ENCODE measurements at regions not wholly inside any gene's neighbourhood (a gene's known extent, or its start where the extent isn't known, plus 50 kb on each side); places are given as distances from the start of the nearest gene placed in this dataset.
"Not testable (repeated sequence)": the region's sequence is repeated elsewhere in the genome, so short reads cannot be mapped to it uniquely, and the experiment has no call there.

GRCh38 chr4:54837576-54838140 is 179.9 kb downstream of the KIT start:
- Histone ChIP-seq H3K4me3 (ENCODE audit: low read length) (no peak overlapping the region), H3K4me2 (ENCODE audit: low read depth, low read length) (no peak overlapping the region), H3K9ac (ENCODE audit: low read length) (no peak overlapping the region), H2AFZ (ENCODE audit: low read length) (no peak overlapping the region), H4K20me1 (ENCODE audit: insufficient read depth, low read length) (no peaks in the 10 kb centered on the region), H3K4me1 (ENCODE audit: low read length) (no peaks in the 10 kb centered on the region), H3K79me2 (ENCODE audit: low read length) (no peaks in the 10 kb centered on the region), H3K27ac (ENCODE audit: low read length) (no peak overlapping the region), H3F3A (ENCODE audit: insufficient read depth, low read length) (no peaks in the 10 kb centered on the region), H3K27me3 (replicated peaks; ENCODE audit: insufficient read depth, low read length) (no peaks in the 10 kb centered on the region), H3K9me2 (replicated peaks; ENCODE audit: insufficient read depth, low read length) (no peaks in the 10 kb centered on the region), H3K36me3 (replicated peaks; ENCODE audit: insufficient read depth, low read length) (no peaks in the 10 kb centered on the region), H3K9me3 (replicated peaks; ENCODE audit: insufficient read depth, low read length) (no peaks in the 10 kb centered on the region)
- no peak for DNase-seq
- TF ChIP-seq, protein P1, sequence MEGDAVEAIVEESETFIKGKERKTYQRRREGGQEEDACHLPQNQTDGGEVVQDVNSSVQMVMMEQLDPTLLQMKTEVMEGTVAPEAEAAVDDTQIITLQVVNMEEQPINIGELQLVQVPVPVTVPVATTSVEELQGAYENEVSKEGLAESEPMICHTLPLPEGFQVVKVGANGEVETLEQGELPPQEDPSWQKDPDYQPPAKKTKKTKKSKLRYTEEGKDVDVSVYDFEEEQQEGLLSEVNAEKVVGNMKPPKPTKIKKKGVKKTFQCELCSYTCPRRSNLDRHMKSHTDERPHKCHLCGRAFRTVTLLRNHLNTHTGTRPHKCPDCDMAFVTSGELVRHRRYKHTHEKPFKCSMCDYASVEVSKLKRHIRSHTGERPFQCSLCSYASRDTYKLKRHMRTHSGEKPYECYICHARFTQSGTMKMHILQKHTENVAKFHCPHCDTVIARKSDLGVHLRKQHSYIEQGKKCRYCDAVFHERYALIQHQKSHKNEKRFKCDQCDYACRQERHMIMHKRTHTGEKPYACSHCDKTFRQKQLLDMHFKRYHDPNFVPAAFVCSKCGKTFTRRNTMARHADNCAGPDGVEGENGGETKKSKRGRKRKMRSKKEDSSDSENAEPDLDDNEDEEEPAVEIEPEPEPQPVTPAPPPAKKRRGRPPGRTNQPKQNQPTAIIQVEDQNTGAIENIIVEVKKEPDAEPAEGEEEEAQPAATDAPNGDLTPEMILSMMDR (IDR thresholded peaks at IDR 0.05; ENCODE audit: low read length), result no peak
- TF ChIP-seq EZH2 (optimal IDR thresholded peaks at IDR 0.05; ENCODE audit: low read depth, low read length) (no peak), EZH2phosphoT487 (IDR thresholded peaks at IDR 0.05; ENCODE audit: low read length) (no peak)

DNA sequence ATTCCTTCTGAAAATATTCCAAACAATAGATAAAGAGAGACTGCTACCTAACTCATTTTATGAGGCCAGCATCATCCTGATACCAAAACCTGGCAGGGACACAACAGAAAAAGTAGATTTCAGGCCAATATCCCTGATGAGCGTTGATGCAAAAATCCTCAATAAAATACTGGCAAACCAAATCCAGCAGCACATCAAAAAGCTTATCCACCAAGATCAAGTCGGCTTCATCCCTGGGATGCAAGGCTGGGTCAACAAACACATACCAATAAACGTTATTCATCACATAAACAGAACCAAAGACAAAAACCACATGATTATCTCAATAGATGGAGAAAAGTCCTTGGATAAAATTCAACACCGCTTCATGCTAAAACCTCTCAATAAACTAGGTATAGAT is 170.6 kb downstream of the KIT start:
- not testable (repeated sequence) for H3K4me1 ChIP-seq (ENCODE audit: low read length); H3K27me3 ChIP-seq (replicated peaks; ENCODE audit: insufficient read depth, low read length); H3K4me2 ChIP-seq (ENCODE audit: low read depth, low read length); H3F3A ChIP-seq (ENCODE audit: insufficient read depth, low read length); H4K20me1 ChIP-seq (ENCODE audit: insufficient read depth, low read length); H3K9me2 ChIP-seq (replicated peaks; ENCODE audit: insufficient read depth, low read length); H3K9ac ChIP-seq (ENCODE audit: low read length); H3K4me3 ChIP-seq (ENCODE audit: low read length); DNase-seq; H3K36me3 ChIP-seq (replicated peaks; ENCODE audit: insufficient read depth, low read length); H3K27ac ChIP-seq (ENCODE audit: low read length); H2AFZ ChIP-seq (ENCODE audit: low read length); H3K9me3 ChIP-seq (replicated peaks; ENCODE audit: insufficient read depth, low read length); H3K79me2 ChIP-seq (ENCODE audit: low read length)

DNA sequence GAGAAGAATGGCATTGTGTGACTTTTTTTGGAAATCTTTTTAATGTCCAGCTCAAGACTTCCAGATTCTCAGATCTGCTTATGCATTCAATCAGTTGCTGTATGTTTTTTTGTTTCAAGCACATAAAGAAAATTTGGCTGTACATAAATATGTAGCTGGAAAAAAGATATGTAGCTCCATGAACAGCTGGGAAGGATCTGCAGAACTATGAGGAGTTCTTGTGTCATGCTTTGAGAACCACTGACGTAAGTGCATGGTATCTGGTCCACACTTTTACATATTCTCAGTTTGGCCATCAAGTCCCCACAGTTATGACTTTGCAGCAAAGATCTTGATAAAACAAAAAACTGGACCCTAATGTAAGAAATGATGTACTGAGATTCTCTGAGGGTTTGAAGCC is 165.9 kb downstream of the KIT start:
- Histone ChIP-seq H3K4me3 (ENCODE audit: low read length) (no peak overlapping the region), H3K4me2 (ENCODE audit: low read depth, low read length) (no peak overlapping the region), H3F3A (ENCODE audit: insufficient read depth, low read length) (no peaks in the 10 kb centered on the region), H3K4me1 (ENCODE audit: low read length) (no peaks in the 10 kb centered on the region), H3K9me2 (replicated peaks; ENCODE audit: insufficient read depth, low read length) (no peaks in the 10 kb centered on the region), H3K9ac (ENCODE audit: low read length) (no peak overlapping the region), H3K9me3 (replicated peaks; ENCODE audit: insufficient read depth, low read length) (no peaks in the 10 kb centered on the region), H3K27ac (ENCODE audit: low read length) (no peak overlapping the region), H3K36me3 (replicated peaks; ENCODE audit: insufficient read depth, low read length) (no peaks in the 10 kb centered on the region), H3K79me2 (ENCODE audit: low read length) (no peaks in the 10 kb centered on the region), H2AFZ (ENCODE audit: low read length) (no peak overlapping the region), H4K20me1 (ENCODE audit: insufficient read depth, low read length) (no peaks in the 10 kb centered on the region), H3K27me3 (replicated peaks; ENCODE audit: insufficient read depth, low read length) (no peaks in the 10 kb centered on the region)
- DNase-seq, result no peak
- no peak for TF ChIP-seq EZH2 (optimal IDR thresholded peaks at IDR 0.05; ENCODE audit: low read depth, low read length)
- TF ChIP-seq EZH2phosphoT487 (IDR thresholded peaks at IDR 0.05; ENCODE audit: low read length), result no peak
- TF ChIP-seq, protein P1 (IDR thresholded peaks at IDR 0.05; ENCODE audit: low read length), result no peak

DNA sequence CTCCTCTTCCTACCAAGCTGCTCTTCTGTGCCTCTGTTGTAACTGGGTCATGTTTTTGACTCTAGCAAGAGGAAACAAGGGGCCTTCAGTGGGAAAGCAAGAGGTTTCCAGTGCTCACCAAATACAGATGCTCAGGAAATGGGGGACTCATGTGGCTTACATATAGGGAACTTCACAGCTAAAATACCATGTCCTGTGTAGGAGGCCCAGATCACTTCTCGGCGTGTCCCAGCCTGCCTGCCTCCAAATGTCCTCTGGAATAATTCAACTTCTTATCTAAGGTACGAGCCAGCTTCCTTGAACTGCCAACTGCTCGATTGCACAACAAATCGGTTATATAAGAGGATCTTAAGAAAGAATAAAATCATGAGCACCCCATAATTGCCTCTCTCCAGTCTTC is 161.3 kb downstream of the KIT start:
- Histone ChIP-seq H3K4me3 (ENCODE audit: low read length) (no peak overlapping the region), H3K79me2 (ENCODE audit: low read length) (no peaks in the 10 kb centered on the region), H3K36me3 (replicated peaks; ENCODE audit: insufficient read depth, low read length) (no peaks in the 10 kb centered on the region), H2AFZ (ENCODE audit: low read length) (no peak overlapping the region), H3K9me3 (replicated peaks; ENCODE audit: insufficient read depth, low read length) (no peaks in the 10 kb centered on the region), H3K27ac (ENCODE audit: low read length) (no peak overlapping the region), H3K9me2 (replicated peaks; ENCODE audit: insufficient read depth, low read length) (no peaks in the 10 kb centered on the region), H4K20me1 (ENCODE audit: insufficient read depth, low read length) (no peaks in the 10 kb centered on the region), H3F3A (ENCODE audit: insufficient read depth, low read length) (no peaks in the 10 kb centered on the region), H3K4me1 (ENCODE audit: low read length) (no peaks in the 10 kb centered on the region), H3K9ac (ENCODE audit: low read length) (no peak overlapping the region), H3K27me3 (replicated peaks; ENCODE audit: insufficient read depth, low read length) (no peaks in the 10 kb centered on the region), H3K4me2 (ENCODE audit: low read depth, low read length) (no peak overlapping the region)
- no peak for DNase-seq
- TF ChIP-seq EZH2 (optimal IDR thresholded peaks at IDR 0.05; ENCODE audit: low read depth, low read length) (no peak), EZH2phosphoT487 (IDR thresholded peaks at IDR 0.05; ENCODE audit: low read length) (no peak)
- TF ChIP-seq, protein P1 (IDR thresholded peaks at IDR 0.05; ENCODE audit: low read length), result no peak

Measured in MM.1S (cell line).